Mucosa of gallbladder (tissue), 1 donor: ENCODE measurements at regions not wholly inside any gene's neighbourhood (a gene's known extent, or its start where the extent isn't known, plus 50 kb on each side); places are given as distances from the start of the nearest gene placed in this dataset.

Source experiments
- DNase-seq: peaks from one replicate; pipeline ENCODE4 v3.0.0-alpha.2; 2020; ENCODE audit warnings: low spot score
- donor health status: DM: no; HTN: no; CAD: no.

GRCh38 chr5:145204743-145205142 is 630.4 kb downstream of the PRELID2 start:
- no peak for DNase-seq

DNA sequence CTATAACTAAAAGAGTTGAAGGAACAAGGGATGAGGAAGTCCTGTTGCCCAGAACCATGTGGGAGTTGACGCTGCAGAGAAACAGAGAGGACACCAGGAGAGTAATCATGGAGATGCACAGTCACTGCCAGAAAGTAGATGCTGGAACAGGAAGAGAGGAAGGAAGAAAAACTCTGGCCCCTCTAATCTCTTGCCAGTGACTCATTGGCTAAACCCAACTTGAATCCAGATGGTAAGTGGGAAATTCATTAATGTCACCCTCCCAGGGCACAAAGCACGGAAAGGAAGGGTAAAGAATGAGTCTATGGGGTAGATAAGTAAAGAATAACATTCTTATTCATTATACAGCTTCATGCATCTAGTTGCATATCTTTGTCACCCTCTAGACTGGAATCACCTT is 631.9 kb downstream of the PRELID2 start:
- no peak for DNase-seq

GRCh38 chr5:145198525-145199260 is 636.4 kb downstream of the PRELID2 start:
- no peak for DNase-seq

GRCh38 chr5:145189746-145190145 is 645.4 kb downstream of the PRELID2 start:
- DNase-seq: no peak

- no peak for DNase-seq
Observed at GRCh38 chr5:145180371-145180770, 654.8 kb downstream of the PRELID2 start.

- no peak for DNase-seq
Observed at GRCh38 chr5:145178641-145179523, 656.3 kb downstream of the PRELID2 start.

DNA sequence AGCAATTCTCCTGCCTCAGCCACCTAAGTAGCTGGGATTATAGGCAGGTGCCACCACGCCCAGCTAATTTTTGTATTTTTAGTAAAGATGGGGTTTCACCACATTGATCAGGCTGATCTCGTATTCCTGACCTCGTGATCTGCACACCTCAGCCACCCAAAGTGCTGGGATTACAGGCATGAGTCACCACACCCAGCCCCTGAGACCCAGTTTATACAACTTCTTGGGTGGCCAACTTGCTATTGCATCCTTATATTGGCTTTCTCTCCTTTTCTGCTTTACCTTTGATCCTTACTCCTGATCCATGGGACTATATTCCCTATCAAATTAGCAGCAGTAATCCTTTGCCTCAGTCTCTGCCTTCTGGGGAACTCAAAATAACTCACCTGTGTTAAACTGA is 659.1 kb downstream of the PRELID2 start:
- no peak for DNase-seq

- DNase-seq: no peak
Observed at GRCh38 chr5:145166110-145166509, 669.0 kb downstream of the PRELID2 start.

DNA sequence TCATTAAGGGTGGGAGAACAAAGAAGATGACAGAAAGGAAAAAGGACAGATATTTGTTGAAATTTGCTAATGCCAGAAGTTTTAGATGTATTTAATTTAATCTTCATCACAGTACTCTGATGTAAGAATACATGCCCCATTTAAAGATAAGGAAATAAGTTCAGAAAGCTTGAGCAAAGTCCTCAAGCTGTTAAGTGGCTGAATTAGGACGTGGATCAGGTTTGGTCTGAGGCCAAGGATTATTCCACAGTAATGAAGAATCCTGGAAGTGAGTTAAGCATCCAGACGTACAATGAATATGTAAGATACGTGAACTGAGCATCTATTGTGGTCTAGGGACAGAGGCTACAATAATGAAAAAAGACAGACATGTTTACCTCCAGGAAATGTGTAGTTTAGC is 671.3 kb downstream of the PRELID2 start:
- no peak for DNase-seq

GRCh38 chr5:145162626-145163025 is 672.5 kb downstream of the PRELID2 start:
- DNase-seq: no peak

DNA sequence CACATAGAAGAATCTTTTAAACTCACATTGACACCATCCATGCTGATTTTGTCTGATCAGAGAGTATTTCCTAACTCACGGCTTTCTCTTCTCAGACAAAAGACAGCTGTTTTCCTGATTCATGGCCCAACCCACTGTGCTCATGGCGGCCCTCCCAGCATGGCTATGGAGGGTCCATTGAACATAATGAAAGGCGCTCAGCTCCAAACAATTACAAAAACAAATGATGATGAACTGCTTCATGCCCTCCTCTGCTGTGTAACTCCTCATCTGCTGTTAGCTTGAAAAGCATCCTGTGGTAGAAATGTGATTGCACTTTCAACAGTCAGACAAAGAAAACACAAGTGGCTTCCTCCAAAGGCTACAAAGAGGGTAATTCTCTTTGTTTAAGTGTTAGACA is 673.8 kb downstream of the PRELID2 start:
- DNase-seq: no peak

- no peak for DNase-seq
Observed at GRCh38 chr5:145160679-145161078, 674.5 kb downstream of the PRELID2 start.

- DNase-seq: no peak
Observed at GRCh38 chr5:145158730-145159129, 676.4 kb downstream of the PRELID2 start.

- no peak for DNase-seq
Observed at GRCh38 chr5:145157841-145158240, 677.3 kb downstream of the PRELID2 start.

DNA sequence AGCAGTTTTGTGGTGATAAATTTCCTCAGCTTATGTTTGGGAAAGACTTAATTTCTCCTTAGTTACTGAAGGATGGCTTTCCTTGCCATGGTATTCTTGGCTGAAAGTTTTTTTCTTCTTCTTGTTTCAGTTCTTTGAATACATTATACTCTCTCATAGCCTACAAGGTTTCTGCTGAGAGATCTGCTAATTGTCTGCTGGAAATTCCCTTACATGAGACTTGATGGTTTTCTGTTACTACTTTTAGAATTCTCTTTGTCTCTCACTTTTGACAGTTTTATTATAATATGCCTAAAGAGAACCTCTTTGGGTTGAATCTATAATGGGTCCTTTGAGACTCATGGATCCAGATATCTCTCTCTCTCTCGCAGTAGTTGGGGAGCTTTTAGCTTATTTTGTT is 693.6 kb downstream of the PRELID2 start:
- DNase-seq: no peak

DNA sequence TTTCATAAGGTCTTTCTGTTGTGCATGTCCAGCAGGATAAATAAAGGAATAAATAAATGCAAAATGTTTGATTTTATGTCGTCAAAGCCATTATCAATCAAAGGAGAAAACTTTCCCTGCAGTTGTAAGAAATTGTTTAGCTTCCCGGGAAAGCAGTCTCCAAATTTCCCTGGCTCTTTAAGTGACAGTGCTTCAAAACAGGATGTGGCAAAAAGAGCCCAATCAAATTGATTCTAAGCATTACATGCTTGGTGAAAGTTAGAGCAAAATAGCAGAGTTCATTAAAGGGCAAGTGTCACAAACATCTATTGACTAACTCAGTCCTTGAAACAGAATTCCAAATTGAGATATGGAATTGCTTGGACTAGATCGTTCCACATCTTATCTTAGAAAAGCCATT is 704.1 kb downstream of the PRELID2 start:
- no peak for DNase-seq

DNA sequence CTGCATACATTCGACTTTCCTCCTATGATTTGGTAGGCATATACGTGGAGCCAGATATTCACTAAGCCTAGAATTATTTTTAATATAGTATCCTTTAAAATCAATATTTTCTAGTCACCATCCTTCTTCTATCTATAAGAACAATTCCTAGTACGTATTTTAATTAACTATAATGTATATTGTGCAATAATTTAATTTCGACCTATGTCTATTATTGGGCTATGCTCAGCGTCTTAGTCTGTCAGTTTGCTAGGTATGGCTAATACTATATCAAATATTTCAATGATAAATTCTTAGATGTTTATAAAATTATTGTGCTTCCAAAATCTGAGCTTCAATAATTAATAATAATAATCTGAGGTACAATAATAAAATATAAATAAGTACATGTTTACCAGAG is 705.3 kb downstream of the PRELID2 start:
- DNase-seq: no peak

DNA sequence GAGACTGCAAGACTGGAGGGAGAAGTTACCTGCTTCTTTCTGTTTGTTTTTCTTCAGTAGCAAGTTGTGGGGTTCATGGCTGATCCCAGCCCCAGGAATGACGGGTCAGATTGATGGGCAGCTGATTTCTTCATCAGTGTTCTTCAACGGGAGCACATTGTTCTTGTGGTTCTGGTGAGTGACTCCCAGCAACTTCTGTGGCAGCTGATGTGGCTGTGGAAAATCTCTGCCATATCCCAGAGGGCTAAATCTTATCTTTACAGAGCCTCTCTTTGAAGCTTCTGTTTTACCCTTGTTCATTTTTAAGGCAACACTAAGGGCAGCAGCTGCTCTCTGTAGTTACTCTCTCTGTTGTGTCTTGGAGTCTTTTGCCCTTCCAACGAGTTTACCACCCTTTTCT is 710.3 kb downstream of the PRELID2 start:
- no peak for DNase-seq

GRCh38 chr5:145118611-145119010 is 716.5 kb downstream of the PRELID2 start:
- DNase-seq: no peak

DNA sequence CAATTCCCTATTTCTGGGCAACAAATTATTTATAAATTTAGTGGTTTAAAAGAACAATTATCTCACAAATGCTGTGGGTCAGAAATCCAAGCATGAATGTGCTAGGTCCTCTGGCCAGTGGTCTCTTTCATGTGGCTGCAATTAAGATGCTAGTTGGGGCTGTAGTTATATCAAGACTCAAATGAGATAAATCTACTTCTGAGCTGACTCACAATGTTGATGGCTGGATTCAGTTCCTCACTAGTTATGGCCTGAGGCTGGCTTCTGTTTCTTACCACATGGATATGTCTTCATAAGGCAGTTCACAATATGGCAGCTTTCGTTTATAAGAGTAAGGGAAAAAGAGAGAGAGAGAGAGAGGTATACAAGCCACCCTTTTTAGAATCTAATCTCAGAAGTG is 717.0 kb downstream of the PRELID2 start:
- DNase-seq: no peak

DNA sequence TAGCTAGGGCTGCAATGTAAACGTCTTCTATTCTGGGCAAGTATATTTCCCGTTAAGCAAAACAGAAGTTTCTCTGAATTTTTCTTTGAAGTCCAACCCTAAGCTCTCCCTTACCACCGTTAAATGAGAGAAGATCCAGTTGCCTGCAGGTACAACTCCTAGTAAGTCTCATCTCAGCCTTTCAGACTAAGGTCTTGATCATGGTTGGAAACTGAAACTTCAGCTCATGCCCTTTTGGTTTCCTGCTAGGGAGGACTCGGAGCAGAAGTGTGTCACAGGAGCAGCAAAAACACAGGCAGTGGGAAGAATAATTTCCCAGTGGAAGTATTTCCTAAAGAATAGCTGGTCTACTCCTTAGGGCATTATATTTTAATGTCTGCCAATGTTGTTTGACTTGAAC is 717.9 kb downstream of the PRELID2 start:
- DNase-seq: no peak

DNA sequence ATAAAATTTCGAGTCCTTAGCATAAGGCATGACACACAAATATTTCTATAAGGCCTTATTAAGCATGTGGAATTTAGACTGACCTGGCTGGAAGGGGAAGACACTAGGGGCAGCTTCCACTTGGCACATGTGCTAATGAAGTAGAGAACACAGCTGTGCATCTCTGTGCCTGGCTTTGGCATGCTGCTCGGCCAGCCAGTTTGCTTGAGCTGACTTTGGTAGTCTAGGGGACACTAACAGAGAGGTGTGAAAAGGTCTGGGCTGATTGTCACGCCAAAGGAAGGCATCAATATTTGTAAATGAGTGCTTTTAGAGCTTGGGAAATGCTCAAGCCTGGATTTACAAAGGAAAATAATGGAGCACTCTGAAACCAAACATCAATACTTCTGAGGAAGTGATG is 723.7 kb downstream of the PRELID2 start:
- DNase-seq: no peak

GRCh38 chr5:145110834-145111233 is 724.3 kb downstream of the PRELID2 start:
- DNase-seq: no peak
